Prostate gland (tissue), 2 donors: ENCODE measurements at regions not wholly inside any gene's neighbourhood (a gene's known extent, or its start where the extent isn't known, plus 50 kb on each side); places are given as distances from the start of the nearest gene placed in this dataset.

Source experiments
- DNase-seq: peaks from one replicate; pipeline ENCODE4 v3.0.0-alpha.2; 2019; ENCODE audit warnings: low spot score
- H3K27ac ChIP-seq, 2 donors: fragments of 200-600 bp; sonication (generic); 2 replicates each; pipeline ENCODE4 v1.5.1; 2017 to 2019
- H3K27me3 ChIP-seq: fragments of 200-600 bp; sonication (generic); replicated peaks from 2 replicates; pipeline ENCODE4 v1.5.1; 2019; ENCODE audit not compliant: insufficient read depth
- H3K36me3 ChIP-seq, 2 donors: fragments of 200-600 bp; sonication (generic); 1 replicate in 1 of 2; 2 replicates in 1 of 2; pipeline versions ENCODE4 v1.5.1 to v1.8.1; 2017 to 2019
- H3K4me1 ChIP-seq: fragments of 200-600 bp; sonication (generic); replicated peaks from 2 replicates; pipeline ENCODE4 v1.5.1; 2019
- H3K4me3 ChIP-seq, 2 donors: fragments of 200-600 bp; sonication (generic); 2 replicates each; pipeline ENCODE4 v1.5.1; 2017 to 2019
- H3K9me3 ChIP-seq: fragments of 200-600 bp; sonication (generic); 2 replicates; pipeline ENCODE4 v1.5.1; 2017
- POLR2A ChIP-seq: fragments of 450-650 bp; IDR thresholded peaks from one replicate; pipeline ENCODE4 v1.6.1; 2016; ENCODE audit warnings: antibody characterized with exemption, mild to moderate bottlenecking
- POLR2AphosphoS5 ChIP-seq: sonication (generic); formaldehyde crosslinking; IDR thresholded peaks from one replicate; pipeline ENCODE4 v1.6.1; 2017; ENCODE audit warnings: antibody characterized with exemption
- WGBS: methylation state at CpG from one replicate; pipeline ENCODE4 v1.1.5; 2018; 5-methylcytosine and 5-hydroxymethylcytosine counted together
- intact Hi-C: fragments of 100-400 bp; cut with DNase I; formaldehyde crosslinking; loops from one replicate; pipeline ENCODE4 v1.14.2; 2022
- TF ChIP-seq, protein P1 (sequence below), 4 experiments: fragments of 200-600 bp in 2 of 4; fragments of 450-650 bp in 2 of 4; sonication (generic) in 2 of 4; IDR thresholded peaks; 1 replicate in 3 of 4; 2 replicates in 1 of 4; pipeline ENCODE4 v1.5.1; 2016 to 2019; ENCODE audit warnings: antibody characterized with exemption in 4 of 4, mild to moderate bottlenecking in 2 of 4, moderate library complexity in 2 of 4

DNA sequence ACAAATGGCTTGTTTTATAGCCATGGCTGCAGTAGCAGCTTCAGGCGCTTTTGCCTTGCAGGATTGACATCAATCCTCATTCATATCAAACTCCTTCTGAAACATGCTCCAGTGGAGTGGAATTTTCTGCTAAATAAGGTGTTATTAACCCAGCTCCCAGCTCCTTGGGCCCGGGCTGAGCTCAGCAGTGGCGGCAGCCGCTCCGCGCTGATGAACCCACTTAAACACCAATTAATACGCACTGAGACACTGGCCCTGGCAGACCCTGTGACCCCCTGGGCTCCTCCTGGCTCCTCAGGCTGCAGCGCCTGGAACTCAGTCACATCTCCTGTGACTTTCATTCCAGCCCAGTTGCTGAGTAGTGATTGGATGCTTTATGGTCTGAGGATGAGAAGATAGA lies 137.4 kb upstream of the GRIK3 start:
- 76% methylated on average over 8 of the region's 8 CpGs for WGBS
- Histone ChIP-seq H3K36me3 (no peaks in the 10 kb centered on the region), H3K4me3 (no peak overlapping the region), H3K9me3 (no peaks in the 10 kb centered on the region), H3K4me1 (no peaks in the 10 kb centered on the region), H3K27ac (no peak overlapping the region), H3K27me3 (peaks cover 12% of the 10 kb centered on the region)
- TF ChIP-seq, protein P1, sequence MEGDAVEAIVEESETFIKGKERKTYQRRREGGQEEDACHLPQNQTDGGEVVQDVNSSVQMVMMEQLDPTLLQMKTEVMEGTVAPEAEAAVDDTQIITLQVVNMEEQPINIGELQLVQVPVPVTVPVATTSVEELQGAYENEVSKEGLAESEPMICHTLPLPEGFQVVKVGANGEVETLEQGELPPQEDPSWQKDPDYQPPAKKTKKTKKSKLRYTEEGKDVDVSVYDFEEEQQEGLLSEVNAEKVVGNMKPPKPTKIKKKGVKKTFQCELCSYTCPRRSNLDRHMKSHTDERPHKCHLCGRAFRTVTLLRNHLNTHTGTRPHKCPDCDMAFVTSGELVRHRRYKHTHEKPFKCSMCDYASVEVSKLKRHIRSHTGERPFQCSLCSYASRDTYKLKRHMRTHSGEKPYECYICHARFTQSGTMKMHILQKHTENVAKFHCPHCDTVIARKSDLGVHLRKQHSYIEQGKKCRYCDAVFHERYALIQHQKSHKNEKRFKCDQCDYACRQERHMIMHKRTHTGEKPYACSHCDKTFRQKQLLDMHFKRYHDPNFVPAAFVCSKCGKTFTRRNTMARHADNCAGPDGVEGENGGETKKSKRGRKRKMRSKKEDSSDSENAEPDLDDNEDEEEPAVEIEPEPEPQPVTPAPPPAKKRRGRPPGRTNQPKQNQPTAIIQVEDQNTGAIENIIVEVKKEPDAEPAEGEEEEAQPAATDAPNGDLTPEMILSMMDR (IDR thresholded peaks at IDR 0.05), result no peak
- no peak for TF ChIP-seq POLR2A
- no peak for TF ChIP-seq POLR2AphosphoS5
- intact Hi-C loops, result no loop called here
- DNase-seq, result no peak

DNA sequence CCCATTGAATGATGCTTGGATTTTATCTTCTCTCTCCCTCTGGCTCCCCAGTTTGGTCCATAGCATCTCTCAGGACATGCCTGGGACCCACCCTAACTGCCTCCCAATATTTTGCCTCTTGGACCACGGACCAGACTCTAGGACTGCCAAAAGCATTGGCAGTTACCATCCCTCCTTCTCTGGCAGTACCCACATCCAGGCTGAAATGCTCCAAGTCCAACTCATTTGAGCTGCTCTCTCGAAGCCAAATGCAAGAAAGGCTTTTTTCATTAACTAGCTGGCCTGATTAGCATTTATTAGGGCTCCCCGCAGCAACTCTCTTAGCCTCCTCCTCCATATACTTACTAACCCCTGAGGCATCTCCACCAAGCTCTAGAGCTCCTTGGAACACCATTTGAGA lies 140.0 kb upstream of the GRIK3 start:
- Histone ChIP-seq H3K9me3 (no peaks in the 10 kb centered on the region), H3K4me3 (no peak overlapping the region), H3K27me3 (peaks cover 9% of the 10 kb centered on the region), H3K36me3 (no peaks in the 10 kb centered on the region), H3K27ac (no peak overlapping the region), H3K4me1 (no peaks in the 10 kb centered on the region)
- no peak for DNase-seq
- intact Hi-C loops, result no loop called here
- WGBS, result 69% methylated on average over 3 of the region's 3 CpGs
- TF ChIP-seq POLR2AphosphoS5 (no peak), POLR2A (no peak)
- TF ChIP-seq, protein P1 (IDR thresholded peaks at IDR 0.05), result no peak

DNA sequence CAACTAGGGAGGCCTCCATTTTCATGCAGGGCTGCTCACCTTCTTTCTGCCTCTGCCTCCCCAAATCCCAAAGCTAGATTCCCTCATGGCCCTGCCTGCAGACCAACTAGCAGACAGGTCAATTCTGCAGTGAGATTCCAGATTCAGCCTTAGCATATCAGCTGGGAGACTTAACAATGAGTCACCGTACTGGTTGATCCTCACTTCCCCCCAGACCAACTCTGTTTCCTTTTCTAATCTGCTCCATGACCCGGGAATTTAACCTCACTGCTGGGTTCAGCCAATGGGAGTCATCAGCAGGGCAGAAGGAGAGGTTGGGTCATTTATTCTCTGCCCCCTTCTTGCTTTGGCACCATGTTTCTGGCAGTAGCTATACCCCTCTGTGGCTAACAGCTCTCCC lies 140.6 kb upstream of the GRIK3 start:
- Histone ChIP-seq H3K27me3 (peaks cover 6% of the 10 kb centered on the region), H3K27ac (no peak overlapping the region), H3K36me3 (no peaks in the 10 kb centered on the region), H3K9me3 (no peaks in the 10 kb centered on the region), H3K4me1 (no peaks in the 10 kb centered on the region), H3K4me3 (no peak overlapping the region)
- DNase-seq, result no peak
- WGBS, result 33% methylated on average over 2 of the region's 2 CpGs
- TF ChIP-seq POLR2A (no peak), POLR2AphosphoS5 (no peak)
- TF ChIP-seq, protein P1 (IDR thresholded peaks at IDR 0.05), result no peak
- intact Hi-C loops, result no loop called here

DNA sequence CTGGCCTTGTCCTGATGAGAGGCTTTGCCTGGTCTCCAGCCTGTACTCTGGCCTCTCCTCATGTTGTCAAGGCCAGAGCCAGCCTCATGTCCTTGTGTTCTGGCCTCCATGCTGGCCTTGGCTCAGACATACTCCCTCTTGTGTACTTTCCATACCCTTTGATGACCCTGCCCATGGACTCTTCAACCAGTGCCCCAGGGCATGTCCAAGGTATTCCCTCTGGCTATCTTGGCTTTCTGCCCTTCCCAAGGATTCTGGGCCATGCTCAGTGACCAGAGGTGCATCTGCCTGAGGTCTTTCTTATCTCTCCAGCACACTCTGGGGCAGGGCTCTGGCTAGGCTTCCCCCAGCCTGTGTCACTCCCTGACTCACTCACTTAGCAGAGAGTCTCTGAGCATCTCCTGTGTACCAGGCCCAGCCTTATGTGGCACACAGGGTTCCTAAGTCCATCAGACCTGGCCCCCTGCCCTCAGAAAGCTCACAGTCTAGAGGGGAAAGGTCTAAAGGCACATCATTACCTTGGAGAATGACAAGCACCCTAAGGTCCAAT lies 141.4 kb upstream of the GRIK3 start:
- TF ChIP-seq POLR2A (no peak), POLR2AphosphoS5 (no peak)
- TF ChIP-seq, protein P1 (IDR thresholded peaks at IDR 0.05), result no peak
- Histone ChIP-seq H3K4me1 (no peaks in the 10 kb centered on the region), H3K27me3 (peaks cover 6% of the 10 kb centered on the region), H3K27ac (no peak overlapping the region), H3K4me3 (no peak overlapping the region), H3K36me3 (no peaks in the 10 kb centered on the region), H3K9me3 (no peaks in the 10 kb centered on the region)
- intact Hi-C loops, result no loop called here
- DNase-seq, result no peak

DNA sequence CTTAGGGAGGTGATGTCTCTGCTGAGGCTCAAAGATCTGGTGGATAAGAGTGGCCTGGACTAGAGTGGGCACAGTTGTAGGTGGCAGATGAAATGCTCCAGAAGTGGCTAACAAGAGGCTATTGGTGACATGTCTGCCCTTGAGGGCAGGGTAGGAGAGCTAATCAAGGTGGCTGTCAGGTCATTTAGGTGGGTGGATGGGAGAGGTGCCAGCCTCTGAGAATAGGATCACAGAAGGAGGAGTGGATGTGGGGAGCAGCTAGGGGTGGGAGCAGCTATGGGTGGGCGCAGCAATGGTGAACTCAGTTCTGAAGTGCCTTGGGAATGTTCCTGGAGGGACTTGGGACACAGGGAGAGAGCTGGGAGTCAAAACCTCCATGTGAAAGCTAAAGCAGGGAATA lies 142.0 kb upstream of the GRIK3 start:
- intact Hi-C loops, result no loop called here
- Histone ChIP-seq H3K27ac (no peak overlapping the region), H3K9me3 (no peaks in the 10 kb centered on the region), H3K4me1 (no peaks in the 10 kb centered on the region), H3K4me3 (no peak overlapping the region), H3K27me3 (peaks cover 6% of the 10 kb centered on the region), H3K36me3 (no peaks in the 10 kb centered on the region)
- TF ChIP-seq, protein P1 (IDR thresholded peaks at IDR 0.05), result no peak
- TF ChIP-seq POLR2AphosphoS5 (no peak), POLR2A (no peak)
- WGBS, result 78% methylated on average over 1 of the region's 1 CpG
- no peak for DNase-seq
